ENCODE measurements at regions not wholly inside any gene's neighbourhood (a gene's known extent, or its start where the extent isn't known, plus 50 kb on each side); places are given as distances from the start of the nearest gene placed in this dataset.

DNA sequence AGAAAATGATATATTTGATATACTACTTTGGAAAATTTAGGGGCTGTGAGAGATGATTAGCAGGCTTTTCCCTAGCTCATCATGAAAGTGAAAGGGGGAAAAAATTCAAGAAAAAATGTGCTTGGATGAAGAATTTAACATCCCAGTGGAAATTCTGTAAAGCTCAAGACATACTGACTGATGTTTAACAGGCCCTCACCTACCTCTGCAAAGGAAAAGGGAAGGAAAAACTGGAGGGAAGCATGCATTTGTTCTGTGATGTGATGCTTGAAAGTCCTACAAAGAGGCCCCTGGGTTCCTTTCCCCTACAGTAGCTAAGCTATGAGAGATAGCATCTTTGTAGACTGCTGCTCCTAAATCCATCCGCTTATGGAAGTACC lies 364.1 kb downstream of the PDGFC start:
- TF ChIP-seq POLR2AphosphoS5 (IDR thresholded peaks at IDR 0.05; ENCODE audit: low read depth) (no peak), EZH2phosphoT487 (IDR thresholded peaks at IDR 0.05; ENCODE audit: unreplicated experiment) (no peak), STAT1 (IDR thresholded peaks at IDR 0.05; ENCODE audit: unreplicated experiment) (no peak), EZH2 (IDR thresholded peaks at IDR 0.05; ENCODE audit: low read depth, unreplicated experiment) (no peak), CREB1 (CRISPR knock-in tag; IDR thresholded peaks at IDR 0.05; ENCODE audit: low read depth) (no peak), JUNB (IDR thresholded peaks at IDR 0.05; ENCODE audit: unreplicated experiment) (no peak), ZNF114 (CRISPR knock-in tag; IDR thresholded peaks at IDR 0.05) (no peak), NANOG (IDR thresholded peaks at IDR 0.05; ENCODE audit: borderline replicate concordance) (no peak)
- TF ChIP-seq, protein P1, sequence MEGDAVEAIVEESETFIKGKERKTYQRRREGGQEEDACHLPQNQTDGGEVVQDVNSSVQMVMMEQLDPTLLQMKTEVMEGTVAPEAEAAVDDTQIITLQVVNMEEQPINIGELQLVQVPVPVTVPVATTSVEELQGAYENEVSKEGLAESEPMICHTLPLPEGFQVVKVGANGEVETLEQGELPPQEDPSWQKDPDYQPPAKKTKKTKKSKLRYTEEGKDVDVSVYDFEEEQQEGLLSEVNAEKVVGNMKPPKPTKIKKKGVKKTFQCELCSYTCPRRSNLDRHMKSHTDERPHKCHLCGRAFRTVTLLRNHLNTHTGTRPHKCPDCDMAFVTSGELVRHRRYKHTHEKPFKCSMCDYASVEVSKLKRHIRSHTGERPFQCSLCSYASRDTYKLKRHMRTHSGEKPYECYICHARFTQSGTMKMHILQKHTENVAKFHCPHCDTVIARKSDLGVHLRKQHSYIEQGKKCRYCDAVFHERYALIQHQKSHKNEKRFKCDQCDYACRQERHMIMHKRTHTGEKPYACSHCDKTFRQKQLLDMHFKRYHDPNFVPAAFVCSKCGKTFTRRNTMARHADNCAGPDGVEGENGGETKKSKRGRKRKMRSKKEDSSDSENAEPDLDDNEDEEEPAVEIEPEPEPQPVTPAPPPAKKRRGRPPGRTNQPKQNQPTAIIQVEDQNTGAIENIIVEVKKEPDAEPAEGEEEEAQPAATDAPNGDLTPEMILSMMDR (conservative IDR thresholded peaks at IDR 0.05; ENCODE audit: low read depth in 2 of 2), result no peak
- TF ChIP-seq, protein P2, sequence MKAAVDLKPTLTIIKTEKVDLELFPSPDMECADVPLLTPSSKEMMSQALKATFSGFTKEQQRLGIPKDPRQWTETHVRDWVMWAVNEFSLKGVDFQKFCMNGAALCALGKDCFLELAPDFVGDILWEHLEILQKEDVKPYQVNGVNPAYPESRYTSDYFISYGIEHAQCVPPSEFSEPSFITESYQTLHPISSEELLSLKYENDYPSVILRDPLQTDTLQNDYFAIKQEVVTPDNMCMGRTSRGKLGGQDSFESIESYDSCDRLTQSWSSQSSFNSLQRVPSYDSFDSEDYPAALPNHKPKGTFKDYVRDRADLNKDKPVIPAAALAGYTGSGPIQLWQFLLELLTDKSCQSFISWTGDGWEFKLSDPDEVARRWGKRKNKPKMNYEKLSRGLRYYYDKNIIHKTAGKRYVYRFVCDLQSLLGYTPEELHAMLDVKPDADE (IDR thresholded peaks at IDR 0.05), result no peak
- TF ChIP-seq, protein P3, sequence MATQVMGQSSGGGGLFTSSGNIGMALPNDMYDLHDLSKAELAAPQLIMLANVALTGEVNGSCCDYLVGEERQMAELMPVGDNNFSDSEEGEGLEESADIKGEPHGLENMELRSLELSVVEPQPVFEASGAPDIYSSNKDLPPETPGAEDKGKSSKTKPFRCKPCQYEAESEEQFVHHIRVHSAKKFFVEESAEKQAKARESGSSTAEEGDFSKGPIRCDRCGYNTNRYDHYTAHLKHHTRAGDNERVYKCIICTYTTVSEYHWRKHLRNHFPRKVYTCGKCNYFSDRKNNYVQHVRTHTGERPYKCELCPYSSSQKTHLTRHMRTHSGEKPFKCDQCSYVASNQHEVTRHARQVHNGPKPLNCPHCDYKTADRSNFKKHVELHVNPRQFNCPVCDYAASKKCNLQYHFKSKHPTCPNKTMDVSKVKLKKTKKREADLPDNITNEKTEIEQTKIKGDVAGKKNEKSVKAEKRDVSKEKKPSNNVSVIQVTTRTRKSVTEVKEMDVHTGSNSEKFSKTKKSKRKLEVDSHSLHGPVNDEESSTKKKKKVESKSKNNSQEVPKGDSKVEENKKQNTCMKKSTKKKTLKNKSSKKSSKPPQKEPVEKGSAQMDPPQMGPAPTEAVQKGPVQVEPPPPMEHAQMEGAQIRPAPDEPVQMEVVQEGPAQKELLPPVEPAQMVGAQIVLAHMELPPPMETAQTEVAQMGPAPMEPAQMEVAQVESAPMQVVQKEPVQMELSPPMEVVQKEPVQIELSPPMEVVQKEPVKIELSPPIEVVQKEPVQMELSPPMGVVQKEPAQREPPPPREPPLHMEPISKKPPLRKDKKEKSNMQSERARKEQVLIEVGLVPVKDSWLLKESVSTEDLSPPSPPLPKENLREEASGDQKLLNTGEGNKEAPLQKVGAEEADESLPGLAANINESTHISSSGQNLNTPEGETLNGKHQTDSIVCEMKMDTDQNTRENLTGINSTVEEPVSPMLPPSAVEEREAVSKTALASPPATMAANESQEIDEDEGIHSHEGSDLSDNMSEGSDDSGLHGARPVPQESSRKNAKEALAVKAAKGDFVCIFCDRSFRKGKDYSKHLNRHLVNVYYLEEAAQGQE (IDR thresholded peaks at IDR 0.05; ENCODE audit: unreplicated experiment), result no peak

Data from GM23338 (cell line).